ENCODE measurements at regions not wholly inside any gene's neighbourhood (a gene's known extent, or its start where the extent isn't known, plus 50 kb on each side); places are given as distances from the start of the nearest gene placed in this dataset.

DNA sequence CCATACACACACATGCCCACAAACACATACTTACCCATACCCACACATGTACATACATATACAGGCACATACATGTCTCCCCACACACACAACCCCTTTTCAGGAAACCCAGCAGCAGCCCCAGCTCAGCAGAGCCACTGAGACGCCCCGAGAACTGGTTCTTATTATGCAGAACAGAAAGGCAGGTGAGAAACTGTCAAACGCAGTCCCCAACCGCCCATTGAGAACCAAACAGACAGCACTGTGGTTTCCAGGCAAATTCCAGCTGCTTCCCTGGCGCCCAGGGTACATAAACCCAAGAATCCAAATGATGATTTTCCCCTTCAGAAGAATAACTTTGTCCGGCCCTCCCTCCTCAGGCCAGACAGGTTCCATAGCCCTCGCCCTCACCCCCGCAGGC, 366.6 kb upstream of the ZMIZ1 start:
- DNase-seq, result no peak

DNA sequence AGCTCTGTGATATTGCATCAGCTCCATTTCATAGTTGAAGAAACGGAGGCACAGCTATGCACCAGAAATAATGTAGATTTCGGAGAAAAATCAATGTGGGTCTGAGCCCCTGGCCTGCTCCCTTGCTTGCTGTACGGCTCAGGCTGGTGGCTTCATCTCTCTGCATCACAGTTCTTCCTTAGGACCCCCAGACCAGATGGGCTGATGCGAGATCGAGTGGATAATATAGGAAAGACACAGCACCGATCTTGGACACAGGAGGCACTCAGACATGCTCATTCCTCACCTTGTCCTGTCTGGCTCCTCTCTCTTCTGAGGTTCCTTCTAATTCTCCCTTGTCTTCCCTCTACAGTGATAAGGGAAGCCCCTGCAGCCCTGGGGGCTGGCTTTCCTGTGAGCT, 365.9 kb upstream of the ZMIZ1 start:
- DNase-seq, result no peak

DNA sequence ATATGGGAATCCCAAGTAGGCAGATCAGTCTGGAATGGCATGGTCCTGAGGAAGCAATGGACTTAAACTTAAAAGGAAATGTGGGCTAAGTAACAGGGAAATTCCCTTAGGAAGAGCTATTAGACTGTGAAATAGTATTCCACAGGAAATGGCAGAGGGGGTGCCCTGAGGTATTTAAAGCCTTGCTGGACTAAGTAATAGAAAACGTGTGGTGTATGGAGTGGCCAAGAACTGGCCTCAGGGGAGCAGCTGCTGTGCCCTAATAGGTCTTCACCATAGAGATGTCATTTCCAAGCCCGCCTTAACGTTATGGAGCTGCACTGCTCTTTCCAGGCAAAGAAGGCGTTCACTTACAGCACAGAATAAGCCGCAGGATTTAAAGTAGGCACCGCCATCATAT, 365.2 kb upstream of the ZMIZ1 start:
- DNase-seq, result no peak

DNA sequence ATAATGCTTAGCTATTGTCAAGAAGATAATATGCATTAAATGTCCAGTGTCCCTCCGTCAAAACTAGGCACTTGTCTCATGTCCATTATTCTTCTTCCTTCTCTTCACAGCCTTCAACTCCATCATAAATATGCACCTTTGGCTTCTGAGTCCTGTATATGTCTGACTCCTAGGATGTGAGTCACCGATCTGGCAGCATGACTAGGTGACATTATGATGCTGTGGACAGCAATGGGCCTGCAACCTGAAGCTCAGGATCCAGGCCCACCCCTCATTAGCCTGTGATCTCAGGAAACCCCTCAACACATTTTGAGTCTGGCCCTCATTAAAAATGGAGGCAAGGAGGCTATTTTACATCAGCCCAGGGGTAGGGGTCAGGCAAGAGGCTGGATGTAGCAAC, 362.5 kb upstream of the ZMIZ1 start:
- DNase-seq, result no peak

DNA sequence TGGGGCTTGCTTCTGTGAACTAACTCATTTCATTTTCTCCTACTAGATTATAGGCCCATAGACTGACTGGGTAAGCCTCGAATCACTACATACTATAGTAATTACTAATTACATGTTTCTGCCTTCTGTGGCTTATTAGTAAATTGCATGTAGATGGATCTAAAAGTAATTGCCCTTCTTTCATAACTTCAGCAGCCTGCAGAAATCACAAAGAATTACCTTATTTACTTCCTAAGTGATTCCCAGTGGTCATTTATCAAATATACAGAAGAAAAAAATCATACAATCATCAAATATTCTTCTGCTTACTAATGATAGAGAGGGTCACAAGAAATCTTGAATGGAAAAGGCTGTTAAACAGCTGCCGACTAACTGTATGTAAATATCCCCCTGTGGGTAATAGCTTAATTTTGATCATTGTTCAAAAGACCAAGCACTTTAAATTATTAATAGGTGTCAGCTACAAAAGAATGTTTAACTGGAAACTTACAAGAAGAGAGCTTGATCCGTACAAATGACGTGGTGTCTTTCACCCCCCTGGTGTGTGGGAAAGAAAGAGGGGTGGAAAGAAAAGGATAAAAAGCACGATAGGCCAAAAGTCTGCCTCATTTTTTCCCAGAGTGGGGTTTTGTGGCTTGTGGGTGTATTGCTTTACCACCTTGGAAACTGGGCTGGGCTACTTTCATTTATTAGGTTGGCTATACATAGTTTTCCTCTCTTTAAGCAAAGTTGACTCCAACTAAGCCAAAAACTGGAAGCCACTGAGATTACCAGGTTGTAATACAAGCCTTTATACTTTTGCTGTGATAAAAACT, 361.8 kb upstream of the ZMIZ1 start:
- DNase-seq, result no peak

DNA sequence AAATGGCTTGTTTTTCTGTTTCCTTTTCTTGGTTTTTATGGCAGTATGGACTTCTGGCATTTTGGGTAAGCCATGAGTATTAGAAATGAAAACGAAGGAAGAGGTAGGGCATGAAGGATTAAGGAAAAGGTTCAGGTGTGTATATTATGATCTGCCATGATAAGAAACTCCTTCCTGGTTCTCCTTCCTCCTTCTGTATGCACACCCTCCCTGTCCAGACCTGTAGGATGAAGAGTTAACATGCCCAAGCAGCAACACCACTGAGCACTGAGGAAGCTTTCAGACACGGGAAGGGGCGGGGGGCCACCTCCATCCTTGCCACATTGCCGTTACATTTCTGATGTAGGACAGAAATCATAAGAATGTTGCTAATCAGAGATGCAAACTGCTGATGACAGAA, 361.0 kb upstream of the ZMIZ1 start:
- no peak for DNase-seq

DNA sequence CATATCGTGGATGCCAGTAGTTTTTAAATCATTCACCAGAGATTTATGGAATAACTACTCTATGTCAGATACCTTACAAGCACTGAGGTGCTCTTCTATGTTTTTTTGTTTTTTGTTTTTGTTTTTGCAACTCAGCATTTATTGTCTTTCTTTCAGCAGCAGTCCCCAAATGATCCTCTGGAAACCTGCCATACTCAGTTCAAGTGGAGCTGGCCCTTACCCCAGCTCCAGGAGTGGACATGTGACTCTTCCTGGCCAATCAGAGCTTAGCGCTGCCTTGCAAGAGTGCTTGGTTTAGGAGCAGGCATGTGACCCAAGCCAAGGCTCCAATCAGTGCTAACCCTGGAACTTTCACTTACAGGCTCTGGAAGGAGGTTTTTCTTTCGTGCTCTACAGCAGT, 356.6 kb upstream of the ZMIZ1 start:
- no peak for DNase-seq

DNA sequence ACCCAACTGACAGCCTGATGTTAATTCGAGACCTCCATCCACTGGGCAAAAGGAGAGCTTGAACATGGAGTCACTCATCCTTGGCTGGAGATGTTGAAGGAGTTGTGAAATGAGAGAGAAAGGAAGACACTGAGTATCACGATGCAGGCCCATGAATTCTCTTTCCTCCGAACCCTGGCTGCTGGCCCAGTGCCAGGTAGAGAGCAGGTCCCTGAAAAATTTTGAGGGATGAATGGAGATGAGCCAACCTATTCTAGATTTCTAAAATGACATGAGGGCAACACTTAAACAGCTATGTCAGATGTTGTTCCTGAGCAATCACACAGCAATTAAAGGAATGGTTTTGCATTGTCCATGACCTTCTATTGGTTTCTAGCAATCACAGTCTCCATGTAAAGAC, 355.1 kb upstream of the ZMIZ1 start:
- no peak for DNase-seq

DNA sequence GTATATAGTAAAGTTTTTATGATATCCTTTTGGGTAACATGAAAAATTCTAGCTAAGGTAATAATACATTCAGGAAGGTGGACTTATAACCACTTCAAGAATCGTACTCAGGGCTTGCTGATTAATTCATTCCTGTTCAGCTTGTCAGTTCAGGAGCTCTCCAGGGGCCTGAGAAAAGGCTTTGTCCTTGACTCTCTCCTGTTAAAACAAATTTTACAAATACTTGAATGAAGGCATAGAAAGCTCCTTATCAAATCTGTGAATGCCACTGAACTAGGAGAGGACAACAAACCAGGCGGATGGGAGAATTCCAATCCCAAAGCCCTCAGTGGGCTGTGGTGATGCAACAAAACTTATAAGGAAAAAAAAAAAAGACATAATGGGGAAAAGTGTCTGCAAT, 354.5 kb upstream of the ZMIZ1 start:
- DNase-seq, result no peak

DNA sequence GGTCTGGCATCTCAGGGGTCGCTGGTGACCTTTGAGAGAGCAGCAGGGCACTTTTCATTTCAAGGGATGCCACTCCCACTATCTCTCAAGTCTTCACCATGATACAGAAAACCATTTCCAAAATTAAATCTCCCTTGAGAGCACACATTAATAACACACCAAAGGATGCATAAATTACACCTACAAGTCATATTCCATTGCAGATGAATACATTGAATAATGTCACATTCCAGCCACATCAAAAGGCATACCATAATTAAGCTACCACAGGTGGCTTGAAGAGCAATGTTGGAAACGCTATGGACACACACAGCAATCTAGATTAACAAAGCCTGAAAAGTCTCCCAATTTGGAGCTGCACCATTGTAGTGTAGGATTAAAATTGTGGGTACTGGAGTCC, 353.3 kb upstream of the ZMIZ1 start:
- no peak for DNase-seq

DNA sequence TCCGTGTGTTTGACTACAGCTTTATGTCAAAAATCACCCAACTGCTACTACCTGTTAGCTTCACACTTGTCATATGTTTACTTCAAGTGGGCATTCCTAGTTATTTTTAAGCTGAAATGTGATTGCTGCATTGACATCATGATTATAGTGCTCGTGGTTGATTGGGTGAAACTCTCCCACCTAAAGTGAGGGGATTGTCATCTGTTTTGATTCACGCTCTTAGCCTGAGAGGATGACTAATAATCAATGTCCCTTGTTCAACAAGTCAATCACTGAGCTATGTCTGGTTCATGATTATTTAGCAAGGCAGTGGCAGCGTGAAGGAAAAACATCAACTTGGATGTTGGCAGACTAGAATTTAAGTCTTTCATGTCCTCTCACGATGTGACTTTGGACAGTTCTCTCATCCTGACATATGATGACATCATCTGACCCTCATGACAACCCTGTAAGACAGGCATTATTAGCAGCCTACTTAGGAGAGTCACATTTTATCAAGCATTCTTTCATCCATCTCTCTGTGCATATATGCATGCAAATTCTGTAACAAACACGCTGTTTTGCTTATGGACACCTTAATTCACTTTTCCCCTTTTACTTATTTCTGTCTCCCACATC, 352.6 kb upstream of the ZMIZ1 start:
- no peak for DNase-seq

DNA sequence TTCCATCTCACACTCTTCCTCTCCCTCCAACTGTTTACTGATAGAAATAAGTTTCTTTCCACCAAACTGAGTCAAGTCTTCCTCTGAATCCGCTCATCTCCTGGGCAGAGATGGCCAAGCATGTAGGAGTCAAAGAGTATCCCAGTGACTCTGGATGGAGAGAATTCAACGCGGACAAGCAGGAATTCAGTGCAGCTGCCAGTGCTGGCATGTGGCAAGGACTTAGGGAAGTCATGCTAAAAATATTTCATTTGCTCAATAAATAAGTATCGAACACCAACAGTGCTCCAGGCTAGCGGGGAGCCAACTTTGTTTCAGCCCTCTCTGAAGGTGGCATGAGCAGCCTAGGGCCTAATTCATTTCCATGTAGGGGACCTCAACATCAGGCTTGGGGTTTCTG, 351.6 kb upstream of the ZMIZ1 start:
- no peak for DNase-seq

DNA sequence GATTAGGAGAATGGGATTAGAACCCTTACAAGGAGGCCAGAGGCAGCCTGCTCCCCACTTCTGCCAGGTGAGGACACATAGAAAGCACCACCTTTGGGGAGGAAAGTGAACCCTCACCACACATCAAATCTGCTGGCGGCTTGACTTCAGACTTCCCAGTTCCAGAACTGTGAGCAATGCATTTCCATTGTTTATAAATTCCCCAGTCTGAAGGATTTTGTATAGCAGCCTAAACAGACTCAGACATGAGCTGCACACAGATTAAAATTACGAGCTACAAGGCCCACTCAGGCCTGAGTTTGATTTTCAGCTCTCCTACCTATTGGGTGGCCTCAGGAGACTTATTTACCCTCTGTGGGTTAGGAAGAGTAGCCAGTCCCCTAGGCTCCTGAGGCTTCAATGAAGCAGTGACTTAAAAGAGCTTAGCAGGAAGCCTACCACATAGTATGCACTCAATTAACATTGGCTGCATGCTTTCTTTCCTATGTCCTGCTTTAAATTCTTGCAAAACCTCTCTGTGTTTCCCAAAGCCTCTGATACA, 350.7 kb upstream of the ZMIZ1 start:
- no peak for DNase-seq

DNA sequence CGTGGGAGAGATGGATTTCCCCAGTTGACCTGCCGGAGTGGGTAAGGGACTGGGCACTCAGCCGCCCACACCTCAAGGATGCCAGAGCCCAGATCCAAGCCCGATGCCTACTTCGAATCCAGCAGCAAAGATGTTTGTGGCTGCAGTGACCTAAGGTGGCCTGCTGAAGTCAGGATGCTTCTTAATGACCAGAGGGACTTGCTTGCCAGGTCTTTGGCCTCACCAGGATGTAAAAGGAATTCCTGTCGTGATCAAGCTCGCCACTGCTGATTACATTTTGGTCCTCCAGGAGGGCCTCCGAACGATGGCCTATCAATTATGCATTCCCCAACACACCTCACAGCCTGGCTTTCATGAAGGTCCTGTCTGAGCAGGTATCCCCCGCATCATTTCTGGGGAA, 349.5 kb upstream of the ZMIZ1 start:
- no peak for DNase-seq

DNA sequence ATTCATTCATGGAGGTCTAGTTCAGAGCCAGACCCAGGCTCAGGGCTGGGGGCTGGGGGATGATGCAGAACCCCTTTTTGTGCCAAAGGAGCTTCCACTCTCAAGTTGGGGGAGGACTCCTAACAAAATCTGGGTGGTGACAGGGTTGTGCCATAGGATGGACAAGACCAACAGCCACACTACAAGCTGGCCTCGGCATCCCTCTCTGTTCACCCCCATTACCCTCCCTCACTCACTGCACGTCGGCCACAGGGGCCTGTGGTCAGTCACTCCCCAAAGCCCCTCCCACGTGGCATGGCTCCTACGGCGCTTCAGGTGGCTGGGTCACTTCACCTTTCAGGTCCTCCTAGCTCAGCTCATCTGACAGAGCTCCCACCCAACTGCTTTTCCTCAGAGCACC, 348.7 kb upstream of the ZMIZ1 start:
- DNase-seq, result no peak

DNA sequence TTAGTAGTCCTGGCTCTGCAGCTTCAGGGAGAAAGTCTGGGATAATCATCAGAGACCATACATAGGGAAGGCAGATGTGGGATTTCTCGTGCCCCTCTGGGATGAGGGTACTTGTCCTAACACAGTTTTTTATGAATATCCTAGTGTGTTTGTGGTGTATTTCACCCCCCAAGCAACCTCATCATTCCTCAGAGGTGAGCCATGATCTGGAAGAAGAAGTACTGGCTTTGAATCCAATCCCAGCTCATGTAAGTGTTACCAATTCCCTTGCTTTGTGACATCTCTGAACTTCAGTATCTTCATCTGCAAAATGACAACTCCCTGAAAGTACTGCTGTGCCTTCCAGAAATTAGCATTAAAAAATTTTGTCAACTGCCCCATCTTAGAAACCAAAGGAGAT, 347.5 kb upstream of the ZMIZ1 start:
- DNase-seq, result no peak

DNA sequence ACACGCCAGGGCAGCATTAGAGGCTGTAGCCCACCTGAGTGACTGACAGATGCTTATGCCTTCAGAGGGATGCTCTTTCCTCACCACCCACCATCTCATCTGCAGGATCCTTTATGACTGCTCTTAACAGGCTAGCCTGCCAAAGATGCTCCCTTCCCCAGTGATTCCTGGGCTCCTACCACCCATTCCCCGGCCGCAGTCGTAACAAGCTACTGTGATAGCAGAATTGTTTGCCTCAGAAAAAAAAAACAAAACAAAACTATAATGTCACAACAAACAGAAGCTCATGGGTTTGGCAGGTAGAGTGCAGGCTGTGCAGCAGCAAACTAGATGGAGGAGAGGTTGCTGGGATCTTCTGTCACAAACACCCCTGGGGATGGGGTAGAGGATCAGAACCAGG, 343.9 kb upstream of the ZMIZ1 start:
- no peak for DNase-seq

DNA sequence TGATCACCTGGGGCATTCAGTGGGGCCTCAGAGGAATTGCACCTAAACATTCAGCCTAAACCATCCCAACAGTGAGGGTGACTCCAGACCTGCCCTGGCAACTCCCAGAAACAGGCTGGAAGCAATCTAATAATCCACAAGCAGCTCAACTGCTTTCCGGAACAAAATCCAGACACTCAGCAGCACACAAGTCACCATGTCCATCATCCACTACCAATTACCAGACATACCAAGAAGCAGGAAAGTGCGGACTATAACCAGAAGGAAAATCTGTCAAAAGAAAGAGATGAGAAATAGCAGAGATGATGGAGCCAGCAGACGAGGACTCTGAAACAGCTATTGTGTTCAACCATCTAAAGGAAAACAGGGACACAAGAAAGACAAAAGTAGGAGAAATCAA, 342.6 kb upstream of the ZMIZ1 start:
- no peak for DNase-seq

DNA sequence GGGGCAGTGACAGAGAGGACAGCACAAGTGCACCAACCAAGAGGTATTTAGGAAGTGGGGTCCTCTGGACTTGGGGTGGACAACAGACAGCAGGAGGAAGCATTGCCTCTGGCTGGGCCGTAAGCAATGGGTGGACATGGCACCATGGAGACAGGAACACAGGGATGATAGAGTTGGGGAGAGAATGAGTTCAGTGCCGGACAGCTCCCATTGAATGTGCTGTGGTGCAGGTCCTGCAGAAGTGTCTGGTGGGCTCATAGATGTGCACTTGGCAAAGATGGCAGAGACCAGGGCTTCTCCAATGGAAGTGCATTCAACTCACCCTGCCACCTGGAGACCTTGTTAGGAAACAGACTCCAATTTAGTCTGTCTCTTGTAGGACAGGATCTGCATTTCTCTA, 341.5 kb upstream of the ZMIZ1 start:
- DNase-seq, result no peak

DNA sequence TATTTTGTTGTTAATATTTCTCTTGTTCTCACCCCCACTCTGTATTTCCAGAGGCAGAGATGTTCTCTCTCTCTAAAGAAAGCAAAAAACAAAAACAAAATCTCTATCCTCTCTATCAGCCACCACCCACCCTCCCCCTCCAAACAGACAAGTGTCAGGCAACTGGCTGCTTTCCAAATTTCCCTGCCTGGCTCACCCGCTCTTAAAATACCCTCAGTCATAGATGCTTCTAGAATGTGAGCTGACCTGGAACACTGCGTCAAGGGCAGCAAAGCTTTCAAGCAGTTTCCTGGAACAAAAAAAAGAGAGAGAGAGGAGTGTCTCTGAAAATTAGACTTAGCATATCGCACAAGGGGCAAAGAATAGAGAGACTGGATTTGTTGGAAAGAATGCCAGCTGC, 341.0 kb upstream of the ZMIZ1 start:
- DNase-seq, result no peak

DNA sequence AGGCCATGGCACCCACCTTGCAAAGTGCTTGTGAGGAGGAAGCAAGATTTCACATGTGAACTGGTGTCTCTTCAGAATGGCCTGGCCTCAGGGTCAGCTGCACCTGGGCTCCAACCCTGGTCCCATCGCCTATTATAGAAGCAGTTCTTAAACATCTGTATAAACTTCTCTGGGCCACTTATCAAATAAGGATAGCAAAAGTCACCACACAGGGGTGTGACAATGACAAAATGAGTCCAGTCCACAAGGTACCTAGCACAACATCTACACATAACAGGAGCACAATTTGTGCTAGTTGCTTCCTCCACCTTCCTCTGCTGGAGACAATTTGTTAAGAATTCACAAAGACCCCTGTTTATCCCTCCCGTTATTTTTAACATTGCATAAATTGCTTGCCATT, 340.6 kb upstream of the ZMIZ1 start:
- DNase-seq, result no peak

DNA sequence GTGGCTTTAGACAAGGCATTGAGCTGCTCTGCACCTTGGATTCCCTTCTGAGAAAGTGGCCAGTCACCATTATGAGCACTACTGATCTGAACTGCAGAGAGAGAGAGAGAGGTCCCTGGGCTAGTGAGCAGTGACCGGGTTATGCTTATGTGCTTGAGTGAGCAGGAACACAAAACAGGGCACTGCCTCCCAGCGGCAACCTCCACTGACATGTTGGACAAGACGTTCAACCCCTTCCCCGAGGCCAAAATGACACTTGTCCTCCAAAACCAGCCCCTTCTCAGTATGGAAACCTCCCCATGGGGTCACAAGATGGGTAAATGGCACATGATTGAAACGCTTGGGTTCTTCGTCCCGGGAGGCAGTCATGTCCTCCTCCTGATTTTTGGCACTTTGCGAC, 339.4 kb upstream of the ZMIZ1 start:
- DNase-seq, result no peak

DNA sequence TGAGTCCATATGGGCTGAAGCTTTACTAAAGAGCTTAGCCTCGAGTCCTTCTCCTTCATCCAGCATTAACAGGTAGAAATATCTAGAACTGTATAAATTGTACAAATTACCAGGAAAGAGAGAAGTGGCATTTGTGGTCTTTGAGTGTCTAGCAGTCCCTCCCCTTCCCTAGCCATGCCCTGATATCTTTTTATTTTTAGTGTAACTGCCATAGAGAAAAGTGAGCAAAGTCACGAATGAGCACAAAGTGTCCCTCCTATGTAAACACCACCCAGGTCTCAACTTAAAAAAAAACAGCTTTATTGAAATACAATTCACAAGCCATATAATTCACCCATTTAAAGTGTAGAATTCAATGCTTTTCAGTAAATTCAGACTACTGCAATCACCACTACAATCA, 339.0 kb upstream of the ZMIZ1 start:
- DNase-seq, result peak; percentile 33

DNA sequence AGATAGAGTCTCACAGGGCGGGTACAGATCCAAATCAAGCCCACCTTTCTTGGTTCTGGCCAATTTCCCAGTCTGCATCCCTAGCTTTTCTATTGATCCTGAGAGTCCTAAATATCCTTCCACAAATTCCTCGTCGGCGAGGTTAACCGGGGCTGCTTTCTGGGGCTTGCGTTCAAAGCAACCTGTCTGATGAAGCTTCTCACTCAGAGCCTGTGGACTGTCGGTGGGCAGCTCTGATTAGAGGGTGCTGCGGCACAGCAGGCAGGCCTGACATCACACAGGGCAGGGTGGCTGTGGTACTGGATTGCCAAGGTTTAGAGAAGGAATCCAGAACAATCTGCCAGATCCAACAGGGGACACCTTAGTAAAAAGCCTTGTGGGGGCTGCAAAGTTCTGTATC, 338.0 kb upstream of the ZMIZ1 start:
- no peak for DNase-seq

DNA sequence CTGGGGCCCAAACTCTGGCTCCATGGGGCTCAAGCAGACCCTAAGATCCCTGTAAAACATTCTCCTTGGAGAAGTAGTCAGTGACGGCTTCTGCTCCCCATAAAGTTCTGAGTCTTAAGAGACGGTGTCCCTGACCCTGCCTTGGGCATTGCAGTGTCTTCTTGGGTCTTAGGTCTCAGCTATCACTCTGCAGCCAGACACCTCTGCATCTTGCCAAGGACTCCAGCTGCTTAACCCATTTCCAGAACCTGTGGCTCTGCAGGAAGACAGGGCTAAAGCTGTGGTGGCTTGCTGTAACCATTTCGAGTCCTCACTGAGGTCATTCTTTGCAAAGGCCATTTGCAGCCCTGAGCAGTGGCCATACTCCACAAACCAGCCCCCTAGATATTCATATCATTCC, 337.1 kb upstream of the ZMIZ1 start:
- no peak for DNase-seq
